BE2C (cell line): ENCODE measurements at regions not wholly inside any gene's neighbourhood (a gene's known extent, or its start where the extent isn't known, plus 50 kb on each side); places are given as distances from the start of the nearest gene placed in this dataset.

ENCODE experiments used
- DNase-seq: peaks from one replicate; pipeline ENCODE4 v3.0.0-alpha.2; 2020
- H3K27me3 ChIP-seq: fragments of 250-450 bp; sonication (Bioruptor Pico); 2 replicates; pipeline ENCODE4 v1.5.1; 2020; ENCODE audit warnings: mild to moderate bottlenecking
- H3K36me3 ChIP-seq: fragments of 250-450 bp; sonication (Bioruptor Pico); 2 replicates; pipeline ENCODE4 v1.5.1; 2020; ENCODE audit warnings: mild to moderate bottlenecking
- H3K4me1 ChIP-seq: fragments of 250-450 bp; sonication (Bioruptor Pico); 2 replicates; pipeline ENCODE4 v1.5.1; 2020
- H3K4me3 ChIP-seq: 2 replicates; pipeline ENCODE4 v1.5.1; 2011; ENCODE audit warnings: low read depth, low read length
- H3K9me3 ChIP-seq: fragments of 250-450 bp; sonication (Bioruptor Pico); 2 replicates; pipeline ENCODE4 v1.5.1; 2020
- TF ChIP-seq, protein P1 (sequence below): IDR thresholded peaks from 2 replicates; pipeline ENCODE4 v1.5.1; 2012; ENCODE audit warnings: mild to moderate bottlenecking, low read depth, low read length

DNA sequence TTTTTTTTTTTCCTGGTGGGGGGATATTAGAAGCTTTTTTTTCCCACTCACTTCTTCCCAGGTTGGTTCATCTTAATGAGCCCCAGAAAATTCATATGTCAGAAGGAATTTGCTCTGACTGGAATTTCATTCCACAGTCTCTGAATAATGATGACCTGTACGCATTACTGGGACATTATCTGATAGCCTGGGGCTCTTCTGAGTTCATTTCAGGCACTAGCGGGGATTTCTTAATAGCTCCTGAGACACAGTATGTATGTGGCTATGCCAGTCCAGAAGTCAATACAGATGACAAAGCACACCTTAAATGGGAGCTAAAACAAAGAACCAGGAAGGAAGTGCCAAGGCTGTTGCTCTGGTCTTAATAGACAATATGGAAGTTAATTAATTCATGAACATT, 295.2 kb upstream of the IGFBP7 start:
- no peaks in the 10 kb centered on the region for H3K9me3 ChIP-seq
- H3K4me3 ChIP-seq: no peak overlapping the region
- H3K4me1 ChIP-seq: no peaks in the 10 kb centered on the region
- no peak for DNase-seq
- TF ChIP-seq, protein P1, sequence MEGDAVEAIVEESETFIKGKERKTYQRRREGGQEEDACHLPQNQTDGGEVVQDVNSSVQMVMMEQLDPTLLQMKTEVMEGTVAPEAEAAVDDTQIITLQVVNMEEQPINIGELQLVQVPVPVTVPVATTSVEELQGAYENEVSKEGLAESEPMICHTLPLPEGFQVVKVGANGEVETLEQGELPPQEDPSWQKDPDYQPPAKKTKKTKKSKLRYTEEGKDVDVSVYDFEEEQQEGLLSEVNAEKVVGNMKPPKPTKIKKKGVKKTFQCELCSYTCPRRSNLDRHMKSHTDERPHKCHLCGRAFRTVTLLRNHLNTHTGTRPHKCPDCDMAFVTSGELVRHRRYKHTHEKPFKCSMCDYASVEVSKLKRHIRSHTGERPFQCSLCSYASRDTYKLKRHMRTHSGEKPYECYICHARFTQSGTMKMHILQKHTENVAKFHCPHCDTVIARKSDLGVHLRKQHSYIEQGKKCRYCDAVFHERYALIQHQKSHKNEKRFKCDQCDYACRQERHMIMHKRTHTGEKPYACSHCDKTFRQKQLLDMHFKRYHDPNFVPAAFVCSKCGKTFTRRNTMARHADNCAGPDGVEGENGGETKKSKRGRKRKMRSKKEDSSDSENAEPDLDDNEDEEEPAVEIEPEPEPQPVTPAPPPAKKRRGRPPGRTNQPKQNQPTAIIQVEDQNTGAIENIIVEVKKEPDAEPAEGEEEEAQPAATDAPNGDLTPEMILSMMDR: no peak
- no peaks in the 10 kb centered on the region for H3K36me3 ChIP-seq
- no peaks in the 10 kb centered on the region for H3K27me3 ChIP-seq

DNA sequence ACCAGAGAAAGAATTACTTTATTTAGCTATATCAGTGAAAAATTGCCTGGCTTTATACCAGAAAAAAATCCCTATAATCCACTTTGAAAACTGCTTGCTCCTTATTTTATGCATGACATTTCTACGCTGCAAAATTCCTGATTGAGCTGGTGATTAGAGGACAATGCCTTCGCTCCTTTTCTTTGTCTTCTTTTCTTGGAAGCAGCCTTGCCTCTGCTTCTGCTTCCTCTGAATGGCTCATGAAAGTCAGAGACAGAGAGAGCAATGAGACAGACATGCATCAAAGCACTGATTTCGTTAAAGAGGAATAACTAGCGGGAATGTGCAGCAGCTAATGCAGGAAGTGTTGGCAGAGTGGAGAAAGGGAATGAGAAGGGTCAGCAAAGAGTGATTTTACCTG, 294.3 kb upstream of the IGFBP7 start:
- TF ChIP-seq, protein P1: no peak
- Histone ChIP-seq H3K36me3 (no peaks in the 10 kb centered on the region), H3K9me3 (no peaks in the 10 kb centered on the region), H3K4me1 (no peaks in the 10 kb centered on the region), H3K4me3 (no peak overlapping the region), H3K27me3 (no peaks in the 10 kb centered on the region)
- no peak for DNase-seq

DNA sequence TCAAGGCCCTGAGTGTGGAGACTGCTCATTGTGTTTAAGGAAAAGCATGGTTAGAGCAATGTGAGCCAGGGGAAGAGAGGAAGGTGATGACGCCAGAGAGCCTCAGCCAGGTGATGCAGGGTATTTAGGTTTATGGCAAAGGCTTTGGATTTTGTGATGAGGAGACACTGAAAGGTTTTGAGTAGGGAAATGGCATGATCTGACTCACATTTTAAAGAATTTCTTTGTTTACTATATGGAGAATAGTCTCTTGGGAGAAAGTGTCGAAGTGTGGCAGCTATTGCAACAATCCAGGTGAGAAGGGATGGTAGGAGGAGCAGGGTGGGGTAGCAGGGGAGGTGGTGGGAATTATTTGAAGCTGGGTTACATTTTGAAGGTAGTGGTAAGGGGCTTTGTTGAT, 293.4 kb upstream of the IGFBP7 start:
- no peaks in the 10 kb centered on the region for H3K4me1 ChIP-seq
- TF ChIP-seq, protein P1: no peak
- DNase-seq: no peak
- no peaks in the 10 kb centered on the region for H3K36me3 ChIP-seq
- no peaks in the 10 kb centered on the region for H3K27me3 ChIP-seq
- H3K4me3 ChIP-seq: no peak overlapping the region
- no peaks in the 10 kb centered on the region for H3K9me3 ChIP-seq

DNA sequence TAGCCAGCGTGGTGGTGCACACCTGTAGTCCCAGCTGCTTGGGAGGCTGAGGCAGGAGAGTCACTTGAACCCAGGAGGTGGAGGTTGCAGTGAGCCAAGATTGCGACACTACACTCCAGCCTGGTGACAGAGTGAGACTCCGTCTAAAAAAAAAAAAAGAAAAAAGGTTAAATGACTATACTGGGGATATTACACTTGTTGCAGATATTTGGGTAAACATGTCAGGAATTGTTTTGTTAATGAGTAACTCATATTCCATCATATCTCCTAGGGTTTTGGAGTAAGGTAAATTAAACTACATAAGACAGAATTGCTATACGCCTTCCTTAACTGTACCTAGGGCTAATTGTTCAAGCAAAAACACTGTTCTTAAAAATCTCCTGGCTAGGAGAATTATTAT, 291.4 kb upstream of the IGFBP7 start:
- Histone ChIP-seq H3K27me3 (no peaks in the 10 kb centered on the region), H3K36me3 (no peaks in the 10 kb centered on the region), H3K4me3 (no peak overlapping the region), H3K4me1 (no peaks in the 10 kb centered on the region), H3K9me3 (no peaks in the 10 kb centered on the region)
- TF ChIP-seq, protein P1: no peak
- DNase-seq: no peak

DNA sequence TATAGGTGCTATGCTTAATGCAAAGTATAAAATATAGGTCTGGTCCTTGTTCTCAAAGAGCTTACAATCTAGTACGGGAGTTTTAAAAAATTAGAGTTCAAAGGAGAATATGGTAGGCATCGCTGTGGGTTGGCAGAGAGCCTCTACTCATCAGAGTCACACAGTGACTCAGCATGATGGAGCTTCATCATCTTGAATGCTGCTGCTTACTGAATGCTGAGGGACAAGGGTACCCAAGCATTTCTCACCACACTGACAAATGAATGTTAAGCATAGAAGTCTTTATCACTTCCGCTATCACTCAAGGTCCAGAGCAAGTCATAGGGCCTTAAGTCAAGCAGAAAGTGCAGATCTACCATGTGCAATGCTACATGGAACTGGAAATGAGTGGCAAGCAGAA, 268.6 kb upstream of the IGFBP7 start:
- Histone ChIP-seq H3K4me1 (no peaks in the 10 kb centered on the region), H3K36me3 (no peaks in the 10 kb centered on the region), H3K27me3 (no peaks in the 10 kb centered on the region), H3K4me3 (no peak overlapping the region), H3K9me3 (no peaks in the 10 kb centered on the region)
- DNase-seq: no peak
- TF ChIP-seq, protein P1: no peak

DNA sequence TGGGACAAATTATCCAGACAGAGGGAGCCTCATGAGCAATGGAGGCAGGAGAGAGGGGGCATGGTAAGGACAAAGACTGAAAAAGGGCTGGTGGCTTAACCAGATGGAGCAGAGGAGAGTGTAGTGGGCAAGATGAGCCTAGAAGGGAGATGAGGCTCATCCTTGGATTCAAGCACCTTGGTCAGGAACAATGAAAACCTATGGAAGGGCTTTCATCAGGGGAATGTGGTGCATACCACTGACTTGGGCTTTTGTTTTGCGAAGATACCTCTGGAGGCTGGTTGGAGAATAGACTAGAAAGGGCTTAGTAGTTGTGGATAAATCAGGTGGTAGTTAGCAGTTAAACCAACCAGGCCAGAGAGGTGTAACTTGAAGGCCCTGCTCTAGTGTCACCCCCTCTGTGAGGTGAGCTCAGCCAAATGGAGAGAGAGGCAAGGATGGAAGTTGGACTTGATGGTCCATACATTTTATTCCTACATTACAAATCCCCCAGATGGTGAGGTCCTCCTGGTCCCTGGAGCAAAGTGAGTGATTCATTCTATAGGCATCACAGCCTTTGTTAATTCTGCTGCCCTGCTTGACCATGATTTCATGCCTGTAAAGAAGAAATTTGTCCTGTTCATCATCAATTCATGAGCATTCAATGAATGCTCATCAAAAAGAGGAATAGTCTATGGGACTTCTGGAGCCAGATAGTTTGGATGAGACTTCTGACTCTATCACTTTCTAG, 264.8 kb upstream of the IGFBP7 start:
- no peaks in the 10 kb centered on the region for H3K36me3 ChIP-seq
- TF ChIP-seq, protein P1: no peak
- no peak overlapping the region for H3K4me3 ChIP-seq
- no peak for DNase-seq
- no peaks in the 10 kb centered on the region for H3K27me3 ChIP-seq
- H3K9me3 ChIP-seq: no peaks in the 10 kb centered on the region
- H3K4me1 ChIP-seq: no peaks in the 10 kb centered on the region
